Panc1 (cell line): ENCODE measurements at regions not wholly inside any gene's neighbourhood (a gene's known extent, or its start where the extent isn't known, plus 50 kb on each side); places are given as distances from the start of the nearest gene placed in this dataset.

Experiments used
- SIN3A ChIP-seq: IDR thresholded peaks from 2 replicates; pipeline ENCODE4 v1.6.1; 2012; ENCODE audit warnings: low read depth, mild to moderate bottlenecking, low read length, moderate library complexity, borderline replicate concordance; ENCODE audit not compliant: insufficient read depth
- TF ChIP-seq, protein P1 (sequence below): fragments of 450-650 bp; IDR thresholded peaks from 2 replicates; pipeline ENCODE4 v1.5.1; 2017; ENCODE audit warnings: mild to moderate bottlenecking
- TF ChIP-seq, protein P2 (sequence below), 2 experiments: IDR thresholded peaks; 2 replicates each; pipeline ENCODE4 v1.6.1; 2011 to 2012; ENCODE audit warnings: low read depth in 2 of 2, control low read depth in 1 of 2, low read length in 1 of 2, mild to moderate bottlenecking in 1 of 2, moderate library complexity in 1 of 2; ENCODE audit not compliant: insufficient read depth in 1 of 2

DNA sequence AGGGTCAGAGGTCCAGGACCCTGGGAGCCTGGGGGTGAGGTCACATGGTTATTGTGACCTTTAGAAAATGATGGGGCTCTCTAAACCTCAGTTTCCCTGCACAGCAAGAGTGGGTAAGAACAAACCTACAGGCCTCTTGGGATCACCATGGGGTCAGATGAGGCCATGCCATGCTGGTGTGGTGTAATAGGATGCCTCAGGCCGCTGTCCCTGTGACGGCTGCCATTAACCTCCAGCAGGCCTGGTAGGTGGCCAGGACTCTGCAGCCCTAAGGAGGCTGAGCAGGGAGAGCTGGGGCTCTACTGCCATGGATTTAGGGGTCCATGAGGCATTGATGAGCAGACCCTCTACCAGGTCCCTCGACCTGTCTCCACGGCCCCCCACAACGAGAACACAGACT lies 265.5 kb downstream of the CTTN start:
- TF ChIP-seq, protein P1, sequence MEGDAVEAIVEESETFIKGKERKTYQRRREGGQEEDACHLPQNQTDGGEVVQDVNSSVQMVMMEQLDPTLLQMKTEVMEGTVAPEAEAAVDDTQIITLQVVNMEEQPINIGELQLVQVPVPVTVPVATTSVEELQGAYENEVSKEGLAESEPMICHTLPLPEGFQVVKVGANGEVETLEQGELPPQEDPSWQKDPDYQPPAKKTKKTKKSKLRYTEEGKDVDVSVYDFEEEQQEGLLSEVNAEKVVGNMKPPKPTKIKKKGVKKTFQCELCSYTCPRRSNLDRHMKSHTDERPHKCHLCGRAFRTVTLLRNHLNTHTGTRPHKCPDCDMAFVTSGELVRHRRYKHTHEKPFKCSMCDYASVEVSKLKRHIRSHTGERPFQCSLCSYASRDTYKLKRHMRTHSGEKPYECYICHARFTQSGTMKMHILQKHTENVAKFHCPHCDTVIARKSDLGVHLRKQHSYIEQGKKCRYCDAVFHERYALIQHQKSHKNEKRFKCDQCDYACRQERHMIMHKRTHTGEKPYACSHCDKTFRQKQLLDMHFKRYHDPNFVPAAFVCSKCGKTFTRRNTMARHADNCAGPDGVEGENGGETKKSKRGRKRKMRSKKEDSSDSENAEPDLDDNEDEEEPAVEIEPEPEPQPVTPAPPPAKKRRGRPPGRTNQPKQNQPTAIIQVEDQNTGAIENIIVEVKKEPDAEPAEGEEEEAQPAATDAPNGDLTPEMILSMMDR, result no peak
- TF ChIP-seq SIN3A, result no peak
- TF ChIP-seq, protein P2, sequence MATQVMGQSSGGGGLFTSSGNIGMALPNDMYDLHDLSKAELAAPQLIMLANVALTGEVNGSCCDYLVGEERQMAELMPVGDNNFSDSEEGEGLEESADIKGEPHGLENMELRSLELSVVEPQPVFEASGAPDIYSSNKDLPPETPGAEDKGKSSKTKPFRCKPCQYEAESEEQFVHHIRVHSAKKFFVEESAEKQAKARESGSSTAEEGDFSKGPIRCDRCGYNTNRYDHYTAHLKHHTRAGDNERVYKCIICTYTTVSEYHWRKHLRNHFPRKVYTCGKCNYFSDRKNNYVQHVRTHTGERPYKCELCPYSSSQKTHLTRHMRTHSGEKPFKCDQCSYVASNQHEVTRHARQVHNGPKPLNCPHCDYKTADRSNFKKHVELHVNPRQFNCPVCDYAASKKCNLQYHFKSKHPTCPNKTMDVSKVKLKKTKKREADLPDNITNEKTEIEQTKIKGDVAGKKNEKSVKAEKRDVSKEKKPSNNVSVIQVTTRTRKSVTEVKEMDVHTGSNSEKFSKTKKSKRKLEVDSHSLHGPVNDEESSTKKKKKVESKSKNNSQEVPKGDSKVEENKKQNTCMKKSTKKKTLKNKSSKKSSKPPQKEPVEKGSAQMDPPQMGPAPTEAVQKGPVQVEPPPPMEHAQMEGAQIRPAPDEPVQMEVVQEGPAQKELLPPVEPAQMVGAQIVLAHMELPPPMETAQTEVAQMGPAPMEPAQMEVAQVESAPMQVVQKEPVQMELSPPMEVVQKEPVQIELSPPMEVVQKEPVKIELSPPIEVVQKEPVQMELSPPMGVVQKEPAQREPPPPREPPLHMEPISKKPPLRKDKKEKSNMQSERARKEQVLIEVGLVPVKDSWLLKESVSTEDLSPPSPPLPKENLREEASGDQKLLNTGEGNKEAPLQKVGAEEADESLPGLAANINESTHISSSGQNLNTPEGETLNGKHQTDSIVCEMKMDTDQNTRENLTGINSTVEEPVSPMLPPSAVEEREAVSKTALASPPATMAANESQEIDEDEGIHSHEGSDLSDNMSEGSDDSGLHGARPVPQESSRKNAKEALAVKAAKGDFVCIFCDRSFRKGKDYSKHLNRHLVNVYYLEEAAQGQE (IDR thresholded peaks at IDR 0.05; ENCODE audit: insufficient read depth in 1 of 2, low read depth in 2 of 2, low read length in 1 of 2), result no peak
